ENCODE measurements at regions not wholly inside any gene's neighbourhood (a gene's known extent, or its start where the extent isn't known, plus 50 kb on each side); places are given as distances from the start of the nearest gene placed in this dataset.

DNA sequence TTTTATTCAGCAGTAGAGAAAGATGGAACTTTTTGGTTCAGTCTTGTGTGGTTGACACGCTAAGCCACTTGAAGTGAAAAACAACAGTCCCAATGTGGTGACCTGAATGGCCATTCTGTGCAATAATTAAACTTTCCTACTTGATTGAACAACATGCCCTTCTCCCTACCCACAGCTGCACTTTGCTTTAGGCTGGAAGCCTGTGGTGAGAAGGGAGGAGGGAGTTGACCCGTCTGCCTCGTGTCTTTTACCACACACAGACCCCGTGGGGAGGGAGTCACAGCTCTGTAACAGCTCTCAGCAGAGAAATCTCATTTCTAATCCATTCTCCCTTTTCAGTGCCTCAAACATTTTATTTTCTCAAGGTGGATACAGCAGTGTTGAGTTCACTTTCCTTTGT is 138.2 kb upstream of the PKDCC start:
- TF ChIP-seq, protein P1, sequence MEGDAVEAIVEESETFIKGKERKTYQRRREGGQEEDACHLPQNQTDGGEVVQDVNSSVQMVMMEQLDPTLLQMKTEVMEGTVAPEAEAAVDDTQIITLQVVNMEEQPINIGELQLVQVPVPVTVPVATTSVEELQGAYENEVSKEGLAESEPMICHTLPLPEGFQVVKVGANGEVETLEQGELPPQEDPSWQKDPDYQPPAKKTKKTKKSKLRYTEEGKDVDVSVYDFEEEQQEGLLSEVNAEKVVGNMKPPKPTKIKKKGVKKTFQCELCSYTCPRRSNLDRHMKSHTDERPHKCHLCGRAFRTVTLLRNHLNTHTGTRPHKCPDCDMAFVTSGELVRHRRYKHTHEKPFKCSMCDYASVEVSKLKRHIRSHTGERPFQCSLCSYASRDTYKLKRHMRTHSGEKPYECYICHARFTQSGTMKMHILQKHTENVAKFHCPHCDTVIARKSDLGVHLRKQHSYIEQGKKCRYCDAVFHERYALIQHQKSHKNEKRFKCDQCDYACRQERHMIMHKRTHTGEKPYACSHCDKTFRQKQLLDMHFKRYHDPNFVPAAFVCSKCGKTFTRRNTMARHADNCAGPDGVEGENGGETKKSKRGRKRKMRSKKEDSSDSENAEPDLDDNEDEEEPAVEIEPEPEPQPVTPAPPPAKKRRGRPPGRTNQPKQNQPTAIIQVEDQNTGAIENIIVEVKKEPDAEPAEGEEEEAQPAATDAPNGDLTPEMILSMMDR (IDR thresholded peaks at IDR 0.05), result no peak
- H3K4me1 Mint-ChIP-seq (ENCODE audit: low read depth), result peaks cover 8% of the 10 kb centered on the region
- no peaks in the 10 kb centered on the region for H3K9me3 Mint-ChIP-seq
- H3K36me3 Mint-ChIP-seq (ENCODE audit: low read depth), result no peaks in the 10 kb centered on the region
- H3K27me3 Mint-ChIP-seq (ENCODE audit: insufficient read depth), result peaks cover 12% of the 10 kb centered on the region
- H3K27ac Mint-ChIP-seq, result no peak overlapping the region
- DNase-seq, result no peak
- no peak overlapping the region for H3K4me3 Mint-ChIP-seq

DNA sequence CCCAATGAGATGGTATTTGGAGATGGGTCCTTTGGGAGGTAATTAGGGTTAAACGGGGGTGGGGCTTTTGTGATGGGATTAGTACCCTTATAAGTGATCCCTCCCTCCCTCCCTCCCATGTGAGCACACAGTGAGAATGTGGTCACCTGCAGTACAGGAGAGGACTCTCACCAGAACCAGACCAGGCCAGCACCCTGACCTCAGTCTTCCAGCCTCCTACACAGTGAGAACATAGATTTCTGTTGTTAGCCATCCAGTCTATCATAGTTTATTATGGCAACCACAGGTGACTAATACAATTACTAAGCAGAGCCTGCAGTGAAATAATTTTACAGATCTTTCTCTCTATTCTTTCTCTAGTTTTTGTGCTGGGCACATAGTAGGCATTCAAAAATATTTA is 137.7 kb upstream of the PKDCC start:
- H3K4me1 Mint-ChIP-seq (ENCODE audit: low read depth), result peaks cover 8% of the 10 kb centered on the region
- DNase-seq, result peak; percentile 21
- H3K9me3 Mint-ChIP-seq, result no peaks in the 10 kb centered on the region
- H3K4me3 Mint-ChIP-seq, result no peak overlapping the region
- TF ChIP-seq, protein P1 (IDR thresholded peaks at IDR 0.05), result no peak
- no peak overlapping the region for H3K27ac Mint-ChIP-seq
- H3K27me3 Mint-ChIP-seq (ENCODE audit: insufficient read depth), result peaks cover 17% of the 10 kb centered on the region
- no peaks in the 10 kb centered on the region for H3K36me3 Mint-ChIP-seq (ENCODE audit: low read depth)

DNA sequence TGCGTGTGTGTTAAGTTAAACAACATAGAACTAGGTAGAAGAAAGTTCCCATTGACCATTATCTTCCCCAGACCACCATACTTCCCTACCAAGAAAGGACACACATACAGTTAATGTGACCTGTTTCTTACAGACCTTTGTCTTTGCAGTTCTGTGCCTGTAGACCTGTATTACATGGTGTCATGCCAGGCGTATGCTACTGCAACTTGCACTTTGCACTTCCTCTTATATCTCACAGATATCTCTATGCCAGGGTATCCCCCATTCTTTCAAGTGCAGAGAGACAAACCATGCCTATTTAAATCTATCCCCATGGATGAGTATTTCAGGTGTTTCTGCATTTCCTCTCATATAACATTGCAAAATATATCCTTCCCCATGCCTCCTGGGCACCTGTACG is 136.8 kb upstream of the PKDCC start:
- no peaks in the 10 kb centered on the region for H3K36me3 Mint-ChIP-seq (ENCODE audit: low read depth)
- no peak overlapping the region for H3K4me3 Mint-ChIP-seq
- H3K27ac Mint-ChIP-seq, result no peak overlapping the region
- no peaks in the 10 kb centered on the region for H3K9me3 Mint-ChIP-seq
- TF ChIP-seq, protein P1 (IDR thresholded peaks at IDR 0.05), result no peak
- peaks cover 17% of the 10 kb centered on the region for H3K27me3 Mint-ChIP-seq (ENCODE audit: insufficient read depth)
- H3K4me1 Mint-ChIP-seq (ENCODE audit: low read depth), result peaks cover 8% of the 10 kb centered on the region
- no peak for DNase-seq

- Mint-ChIP-seq H3K27ac (no peak overlapping the region), H3K36me3 (ENCODE audit: low read depth) (no peaks in the 10 kb centered on the region), H3K27me3 (ENCODE audit: insufficient read depth) (peaks cover 18% of the 10 kb centered on the region), H3K9me3 (no peaks in the 10 kb centered on the region), H3K4me3 (no peak overlapping the region), H3K4me1 (ENCODE audit: low read depth) (peaks cover 8% of the 10 kb centered on the region)
- TF ChIP-seq, protein P1 (IDR thresholded peaks at IDR 0.05), result no peak
- DNase-seq, result no peak
These were observed 135.5 kb upstream of the PKDCC start for GRCh38 chr2:41912337-41912736.

GRCh38 chr2:41912776-41913175 is 135.0 kb upstream of the PKDCC start:
- TF ChIP-seq, protein P1 (IDR thresholded peaks at IDR 0.05), result no peak
- Mint-ChIP-seq H3K27ac (no peak overlapping the region), H3K4me3 (no peak overlapping the region), H3K27me3 (ENCODE audit: insufficient read depth) (peaks cover 18% of the 10 kb centered on the region), H3K4me1 (ENCODE audit: low read depth) (peaks cover 7% of the 10 kb centered on the region), H3K36me3 (ENCODE audit: low read depth) (no peaks in the 10 kb centered on the region), H3K9me3 (no peaks in the 10 kb centered on the region)
- DNase-seq, result no peak

- H3K9me3 Mint-ChIP-seq, result no peaks in the 10 kb centered on the region
- H3K36me3 Mint-ChIP-seq (ENCODE audit: low read depth), result no peaks in the 10 kb centered on the region
- TF ChIP-seq, protein P1 (IDR thresholded peaks at IDR 0.05), result no peak
- H3K4me1 Mint-ChIP-seq (ENCODE audit: low read depth), result peaks cover 1% of the 10 kb centered on the region
- no peak overlapping the region for H3K27ac Mint-ChIP-seq
- no peak overlapping the region for H3K4me3 Mint-ChIP-seq
- H3K27me3 Mint-ChIP-seq (ENCODE audit: insufficient read depth), result peaks cover 18% of the 10 kb centered on the region
- DNase-seq, result no peak
These were observed 134.5 kb upstream of the PKDCC start for GRCh38 chr2:41913311-41913710.

Measured in HFFc6 (cell line).